ENCODE measurements at regions not wholly inside any gene's neighbourhood (a gene's known extent, or its start where the extent isn't known, plus 50 kb on each side); places are given as distances from the start of the nearest gene placed in this dataset.

- no peak for TF ChIP-seq CTCF (IDR thresholded peaks at IDR 0.05; ENCODE audit: low read depth, low read length, poor library complexity, severe bottlenecking)
- TF ChIP-seq EZH2phosphoT487 (IDR thresholded peaks at IDR 0.05; ENCODE audit: borderline replicate concordance, low read length), result no peak
Observed at GRCh38 chr6:163836876-163837690, 422.6 kb downstream of the QKI start.
